COLO829 (cell line): ENCODE measurements at regions not wholly inside any gene's neighbourhood (a gene's known extent, or its start where the extent isn't known, plus 50 kb on each side); places are given as distances from the start of the nearest gene placed in this dataset.
A peak's percentile ranks its signal among the peaks of the same experiment; 100 is the strongest.
"Not testable (repeated sequence)": the region's sequence is repeated elsewhere in the genome, so short reads cannot be mapped to it uniquely, and the experiment has no call there.

Experiments used
- DNase-seq: peaks from one replicate; pipeline ENCODE4 v3.0.0; 2012; ENCODE audit warnings: low spot score

- no peak for DNase-seq
Measured at GRCh38 chrX:82732861-82733260, 775.2 kb upstream of the POU3F4 start.

- DNase-seq, result no peak
Measured at GRCh38 chrX:82734140-82734539, 774.0 kb upstream of the POU3F4 start.

GRCh38 chrX:82738313-82738712 is 769.8 kb upstream of the POU3F4 start:
- DNase-seq, result not testable (repeated sequence)

- DNase-seq, result no peak
Measured at GRCh38 chrX:82742351-82742750, 765.7 kb upstream of the POU3F4 start.

- not testable (repeated sequence) for DNase-seq
Measured at GRCh38 chrX:82745725-82746124, 762.4 kb upstream of the POU3F4 start.

- DNase-seq, result peak; percentile 36
Measured at GRCh38 chrX:82748906-82749505, 759.1 kb upstream of the POU3F4 start.

- no peak for DNase-seq
Measured at GRCh38 chrX:82756272-82756671, 751.8 kb upstream of the POU3F4 start.

GRCh38 chrX:82757614-82758013 is 750.5 kb upstream of the POU3F4 start:
- DNase-seq, result no peak

- DNase-seq, result no peak
Measured at GRCh38 chrX:82764521-82764920, 743.6 kb upstream of the POU3F4 start.

- no peak for DNase-seq
Measured at GRCh38 chrX:82765811-82766210, 742.3 kb upstream of the POU3F4 start.

- DNase-seq, result no peak
Measured at GRCh38 chrX:82775426-82775825, 732.7 kb upstream of the POU3F4 start.

- no peak for DNase-seq
Measured at GRCh38 chrX:82782014-82782413, 726.1 kb upstream of the POU3F4 start.

- not testable (repeated sequence) for DNase-seq
Measured at GRCh38 chrX:82812902-82813301, 695.2 kb upstream of the POU3F4 start.

GRCh38 chrX:82813671-82814078 is 694.4 kb upstream of the POU3F4 start:
- peak; percentile 71 for DNase-seq

- DNase-seq, result no peak
Measured at GRCh38 chrX:82816001-82816400, 692.1 kb upstream of the POU3F4 start.

- DNase-seq, result no peak
Measured at GRCh38 chrX:82816562-82816961, 691.5 kb upstream of the POU3F4 start.

GRCh38 chrX:82842286-82842685 is 665.8 kb upstream of the POU3F4 start:
- DNase-seq, result no peak

- no peak for DNase-seq
Measured at GRCh38 chrX:82848111-82848510, 660.0 kb upstream of the POU3F4 start.
